GM18498 (cell line): ENCODE measurements at regions not wholly inside any gene's neighbourhood (a gene's known extent, or its start where the extent isn't known, plus 50 kb on each side); places are given as distances from the start of the nearest gene placed in this dataset.

Experiments
- ATAC-seq: cut with Tn5 transposase; IDR thresholded peaks from one replicate; pipeline ENCODE4 v1.9.1; 2021; ENCODE audit warnings: mild to moderate bottlenecking, moderate library complexity; ENCODE audit not compliant: unreplicated experiment

GRCh38 chr13:73372666-73373627 lies 314.1 kb downstream of the KLF5 start:
- ATAC-seq, result no peak

- no peak for ATAC-seq
Observed at GRCh38 chr13:73370066-73370465, 311.3 kb downstream of the KLF5 start.

- no peak for ATAC-seq
Observed at GRCh38 chr13:73369095-73369494, 310.3 kb downstream of the KLF5 start.

GRCh38 chr13:73368608-73369007 lies 309.8 kb downstream of the KLF5 start:
- no peak for ATAC-seq

- ATAC-seq, result no peak
Observed at GRCh38 chr13:73367886-73368285, 309.1 kb downstream of the KLF5 start.

- no peak for ATAC-seq
Observed at GRCh38 chr13:73366241-73366640, 307.4 kb downstream of the KLF5 start.

GRCh38 chr13:73365681-73366080 lies 306.9 kb downstream of the KLF5 start:
- no peak for ATAC-seq

GRCh38 chr13:73365252-73365651 lies 306.4 kb downstream of the KLF5 start:
- ATAC-seq, result no peak

- ATAC-seq, result no peak
Observed at GRCh38 chr13:73364736-73365135, 305.9 kb downstream of the KLF5 start.

GRCh38 chr13:73358606-73359095 lies 299.8 kb downstream of the KLF5 start:
- no peak for ATAC-seq

- no peak for ATAC-seq
Observed at GRCh38 chr13:73355134-73355533, 296.3 kb downstream of the KLF5 start.

- ATAC-seq, result no peak
Observed at GRCh38 chr13:73351730-73352129, 292.9 kb downstream of the KLF5 start.

GRCh38 chr13:73341748-73342147 lies 282.9 kb downstream of the KLF5 start:
- no peak for ATAC-seq

GRCh38 chr13:73340069-73340468 lies 281.3 kb downstream of the KLF5 start:
- no peak for ATAC-seq

- no peak for ATAC-seq
Observed at GRCh38 chr13:73339086-73339485, 280.3 kb downstream of the KLF5 start.

- no peak for ATAC-seq
Observed at GRCh38 chr13:73338389-73338788, 279.6 kb downstream of the KLF5 start.

- ATAC-seq, result no peak
Observed at GRCh38 chr13:73337532-73337931, 278.7 kb downstream of the KLF5 start.

- no peak for ATAC-seq
Observed at GRCh38 chr13:73336773-73337172, 278.0 kb downstream of the KLF5 start.

- no peak for ATAC-seq
Observed at GRCh38 chr13:73335944-73336343, 277.1 kb downstream of the KLF5 start.

- peak; percentile 94 for ATAC-seq
Observed at GRCh38 chr13:73335210-73335609, 276.4 kb downstream of the KLF5 start.

GRCh38 chr13:73334445-73334844 lies 275.6 kb downstream of the KLF5 start:
- no peak for ATAC-seq

GRCh38 chr13:73331556-73331955 lies 272.8 kb downstream of the KLF5 start:
- no peak for ATAC-seq
